HepG2 (cell line): ENCODE measurements at regions not wholly inside any gene's neighbourhood (a gene's known extent, or its start where the extent isn't known, plus 50 kb on each side); places are given as distances from the start of the nearest gene placed in this dataset.

Source experiments
- SP140L ChIP-seq: sonication (generic); formaldehyde crosslinking; IDR thresholded peaks from 2 replicates; pipeline ENCODE4 v1.4.0; 2020; ENCODE audit warnings: missing genetic modification reagents, borderline replicate concordance
- SYNCRIP ChIP-seq: fragments of 200-400 bp; formaldehyde crosslinking; IDR thresholded peaks from 2 replicates; pipeline ENCODE4 v1.6.1; 2018; ENCODE audit warnings: mild to moderate bottlenecking, low read depth, low read length; ENCODE audit not compliant: insufficient read depth
- ZNF274 ChIP-seq: sonication (generic); formaldehyde crosslinking; IDR thresholded peaks from 2 replicates; pipeline ENCODE4 v1.5.1; 2020; ENCODE audit warnings: mild to moderate bottlenecking, missing genetic modification reagents
- TF ChIP-seq, protein P1 (sequence below): IDR thresholded peaks from 2 replicates; pipeline ENCODE4 v1.6.1; 2016; ENCODE audit warnings: low read depth

DNA sequence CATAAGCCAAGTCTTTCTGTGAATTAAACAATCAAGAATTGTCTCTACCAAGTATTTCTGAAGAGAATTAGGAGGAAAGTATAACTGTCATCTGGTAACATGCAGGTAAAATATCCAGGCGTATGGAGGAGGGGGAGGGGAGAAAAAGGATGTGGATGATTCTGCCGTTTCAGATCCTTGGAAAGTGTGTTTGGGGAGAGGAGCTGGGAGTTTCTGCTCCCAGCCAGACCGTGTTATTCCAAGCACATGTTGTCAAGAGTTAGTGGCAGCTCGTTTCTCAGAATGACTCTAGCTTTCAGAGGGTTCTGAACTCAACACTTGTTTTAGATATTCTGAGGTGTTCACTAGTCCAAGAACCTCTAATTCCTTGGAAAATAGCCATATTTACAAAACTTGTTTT lies 137.6 kb downstream of the FAM124B start:
- no peak for TF ChIP-seq ZNF274
- no peak for TF ChIP-seq SP140L (CRISPR knock-in tag)
- TF ChIP-seq, protein P1, sequence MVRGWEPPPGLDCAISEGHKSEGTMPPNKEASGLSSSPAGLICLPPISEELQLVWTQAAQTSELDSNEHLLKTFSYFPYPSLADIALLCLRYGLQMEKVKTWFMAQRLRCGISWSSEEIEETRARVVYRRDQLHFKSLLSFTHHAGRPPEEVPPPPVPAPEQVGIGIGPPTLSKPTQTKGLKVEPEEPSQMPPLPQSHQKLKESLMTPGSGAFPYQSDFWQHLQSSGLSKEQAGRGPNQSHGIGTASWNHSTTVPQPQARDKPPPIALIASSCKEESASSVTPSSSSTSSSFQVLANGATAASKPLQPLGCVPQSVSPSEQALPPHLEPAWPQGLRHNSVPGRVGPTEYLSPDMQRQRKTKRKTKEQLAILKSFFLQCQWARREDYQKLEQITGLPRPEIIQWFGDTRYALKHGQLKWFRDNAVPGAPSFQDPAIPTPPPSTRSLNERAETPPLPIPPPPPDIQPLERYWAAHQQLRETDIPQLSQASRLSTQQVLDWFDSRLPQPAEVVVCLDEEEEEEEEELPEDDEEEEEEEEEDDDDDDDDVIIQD (CRISPR knock-in tag) = no peak
- no peak for TF ChIP-seq SYNCRIP
